ENCODE measurements at regions not wholly inside any gene's neighbourhood (a gene's known extent, or its start where the extent isn't known, plus 50 kb on each side); places are given as distances from the start of the nearest gene placed in this dataset.

DNA sequence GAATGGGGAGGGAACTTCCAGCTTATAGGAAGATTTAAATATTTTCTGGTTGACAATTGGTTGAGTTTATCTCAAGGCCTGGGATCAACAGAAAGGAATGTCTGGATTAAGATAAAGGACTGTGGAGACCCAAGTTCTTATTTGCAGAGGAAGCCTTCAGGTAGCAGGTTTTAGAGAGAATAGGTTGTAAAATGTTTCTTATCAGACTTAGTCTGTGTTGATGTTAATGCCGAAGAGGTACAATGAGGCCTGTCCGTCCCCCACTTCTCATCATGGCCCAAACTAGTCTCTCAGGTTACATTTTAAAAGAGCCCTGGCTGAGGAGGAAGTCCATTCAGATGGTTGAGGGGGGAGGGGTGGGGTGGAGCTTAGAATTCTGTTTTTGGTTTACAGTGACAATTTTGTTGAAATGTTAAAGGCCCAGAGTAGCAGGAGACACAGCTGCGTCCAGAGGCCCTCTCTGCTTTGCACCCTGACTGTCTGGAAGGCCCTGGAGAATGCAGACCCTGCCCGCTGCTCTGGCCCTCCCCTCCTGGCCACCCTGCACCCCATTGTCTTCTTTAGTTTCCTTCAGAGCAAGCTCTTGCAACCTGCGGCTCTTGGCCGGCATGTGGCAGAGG lies 672.5 kb upstream of the TMEM132C start:
- DNase-seq (ENCODE audit: low read depth) = no peak
- TF ChIP-seq POLR2A (IDR thresholded peaks at IDR 0.05; ENCODE audit: extremely low read depth, insufficient read length) (no peak), MYC (IDR thresholded peaks at IDR 0.05; ENCODE audit: low read depth, low read length) (no peak), CTCF (IDR thresholded peaks at IDR 0.05; ENCODE audit: low read depth, low read length) (no peak), MAX (IDR thresholded peaks at IDR 0.05; ENCODE audit: low read depth, low read length) (no peak)
- H3K4me3 ChIP-seq (ENCODE audit: low read depth, low read length) = no peak overlapping the region

- no peak for DNase-seq (ENCODE audit: low read depth)
- TF ChIP-seq MAX (IDR thresholded peaks at IDR 0.05; ENCODE audit: low read depth, low read length) (no peak), MYC (IDR thresholded peaks at IDR 0.05; ENCODE audit: low read depth, low read length) (no peak), CTCF (IDR thresholded peaks at IDR 0.05; ENCODE audit: low read depth, low read length) (no peak), POLR2A (IDR thresholded peaks at IDR 0.05; ENCODE audit: extremely low read depth, insufficient read length) (no peak)
- H3K4me3 ChIP-seq (ENCODE audit: low read depth, low read length) = no peak overlapping the region
Observed at GRCh38 chr12:127595506-127595905, 671.5 kb upstream of the TMEM132C start.

GRCh38 chr12:127596891-127597290 lies 670.1 kb upstream of the TMEM132C start:
- no peak for DNase-seq (ENCODE audit: low read depth)
- H3K4me3 ChIP-seq (ENCODE audit: low read depth, low read length) = no peak overlapping the region
- no peak for TF ChIP-seq MAX (IDR thresholded peaks at IDR 0.05; ENCODE audit: low read depth, low read length)
- TF ChIP-seq CTCF (IDR thresholded peaks at IDR 0.05; ENCODE audit: low read depth, low read length) = no peak

- no peak overlapping the region for H3K4me3 ChIP-seq (ENCODE audit: low read depth, low read length)
- TF ChIP-seq CTCF (IDR thresholded peaks at IDR 0.05; ENCODE audit: low read depth, low read length) = no peak
- no peak for DNase-seq (ENCODE audit: low read depth)
Observed at GRCh38 chr12:127599436-127599835, 667.5 kb upstream of the TMEM132C start.

DNA sequence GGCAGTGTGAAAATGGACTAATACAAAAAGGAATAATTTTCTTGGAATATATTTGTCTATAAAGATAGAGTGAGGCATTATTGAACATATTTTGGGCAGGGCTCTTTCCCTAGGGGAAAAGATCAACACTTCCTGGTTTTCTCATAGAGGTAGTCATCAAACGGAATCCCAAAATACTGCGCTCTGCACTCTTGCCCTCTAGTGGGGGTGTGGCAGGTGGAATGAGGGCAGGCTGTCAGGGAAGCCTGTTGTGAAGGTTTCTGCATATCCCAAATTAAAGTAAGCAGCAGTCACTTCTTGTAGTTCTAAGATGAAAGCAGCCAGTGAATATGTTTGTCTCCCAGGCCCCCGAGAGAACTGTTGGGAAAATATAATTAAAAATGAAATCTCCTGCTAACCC lies 666.8 kb upstream of the TMEM132C start:
- DNase-seq (ENCODE audit: low read depth) = no peak
- H3K4me3 ChIP-seq (ENCODE audit: low read depth, low read length) = no peak overlapping the region
- TF ChIP-seq MYC (IDR thresholded peaks at IDR 0.05; ENCODE audit: low read depth, low read length) (no peak), POLR2A (IDR thresholded peaks at IDR 0.05; ENCODE audit: extremely low read depth, insufficient read length) (no peak), CTCF (IDR thresholded peaks at IDR 0.05; ENCODE audit: low read depth, low read length) (no peak), MAX (IDR thresholded peaks at IDR 0.05; ENCODE audit: low read depth, low read length) (no peak)

DNA sequence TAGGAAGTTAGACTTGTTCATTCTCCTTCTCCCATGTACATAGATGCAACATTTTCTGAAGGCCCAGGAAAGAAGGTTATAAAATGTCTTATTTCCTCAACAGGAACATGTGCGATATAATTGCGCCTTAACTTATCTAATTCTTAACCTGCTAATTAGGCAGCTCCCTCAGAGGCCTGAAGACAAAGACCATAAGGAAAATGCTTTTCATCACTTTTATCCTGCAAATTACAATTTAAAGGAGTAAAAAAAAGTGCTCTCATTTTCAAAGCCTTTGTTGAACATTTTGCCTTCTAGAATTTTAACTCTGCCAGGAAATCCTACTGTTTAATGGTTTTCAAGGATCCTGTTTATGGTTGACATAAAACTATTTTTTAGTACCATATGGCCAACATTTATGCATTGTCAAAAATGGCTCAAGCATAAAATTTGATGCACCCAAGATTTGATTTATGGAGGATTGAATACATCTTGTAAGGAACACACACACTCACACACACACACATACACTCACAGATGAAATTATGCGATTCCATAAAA lies 660.4 kb upstream of the TMEM132C start:
- no peak overlapping the region for H3K4me3 ChIP-seq (ENCODE audit: low read depth, low read length)
- no peak for DNase-seq (ENCODE audit: low read depth)
- no peak for TF ChIP-seq CTCF (IDR thresholded peaks at IDR 0.05; ENCODE audit: low read depth, low read length)
- no peak for TF ChIP-seq MAX (IDR thresholded peaks at IDR 0.05; ENCODE audit: low read depth, low read length)
- no peak for TF ChIP-seq MYC (IDR thresholded peaks at IDR 0.05; ENCODE audit: low read depth, low read length)
- TF ChIP-seq POLR2A (IDR thresholded peaks at IDR 0.05; ENCODE audit: extremely low read depth, insufficient read length) = no peak
